Neural progenitor cell (in vitro differentiated cells): ENCODE measurements at regions not wholly inside any gene's neighbourhood (a gene's known extent, or its start where the extent isn't known, plus 50 kb on each side); places are given as distances from the start of the nearest gene placed in this dataset.
"Not testable (repeated sequence)": the region's sequence is repeated elsewhere in the genome, so short reads cannot be mapped to it uniquely, and the experiment has no call there.

Experiments used
- DNase-seq: peaks from one replicate; pipeline ENCODE4 v3.0.0-alpha.2; 2016; ENCODE audit warnings: low spot score
- H2AFZ ChIP-seq: fragments of 200-600 bp; sonication (generic); replicated peaks from 2 replicates; pipeline ENCODE4 v1.6.1; 2016; ENCODE audit warnings: antibody characterized with exemption
- H3F3A ChIP-seq: fragments of 200-600 bp; sonication (generic); 2 replicates; pipeline ENCODE4 v1.6.1; 2016; ENCODE audit warnings: antibody characterized with exemption, low read depth
- H3K27ac ChIP-seq: fragments of 200-600 bp; sonication (generic); 2 replicates; pipeline ENCODE4 v1.5.1; 2016; ENCODE audit warnings: mild to moderate bottlenecking
- H3K27me3 ChIP-seq: fragments of 200-600 bp; sonication (generic); 2 replicates; pipeline ENCODE4 v1.6.1; 2016; ENCODE audit warnings: mild to moderate bottlenecking, moderate library complexity
- H3K36me3 ChIP-seq: fragments of 200-600 bp; sonication (generic); 2 replicates; pipeline ENCODE4 v1.5.1; 2016
- H3K4me1 ChIP-seq: fragments of 200-600 bp; sonication (generic); 2 replicates; pipeline ENCODE4 v1.6.1; 2016; ENCODE audit warnings: mixed run types
- H3K4me2 ChIP-seq: fragments of 200-600 bp; sonication (generic); 2 replicates; pipeline ENCODE4 v1.6.1; 2016
- H3K4me3 ChIP-seq: fragments of 200-600 bp; sonication (generic); 2 replicates; pipeline ENCODE4 v1.5.1; 2016
- H3K79me2 ChIP-seq: fragments of 200-600 bp; sonication (generic); 2 replicates; pipeline ENCODE4 v1.6.1; 2016; ENCODE audit warnings: low read depth
- H3K9ac ChIP-seq: fragments of 200-600 bp; sonication (generic); 2 replicates; pipeline ENCODE4 v1.6.1; 2016
- H3K9me3 ChIP-seq: fragments of 200-600 bp; sonication (generic); 2 replicates; pipeline ENCODE4 v1.5.1; 2016; ENCODE audit warnings: low read depth
- H4K20me1 ChIP-seq: fragments of 200-600 bp; sonication (generic); 2 replicates; pipeline ENCODE4 v1.6.1; 2016; ENCODE audit warnings: low read depth
- H3K27ac Mint-ChIP-seq: 3 replicates; pipeline ENCODE4 v1.8.0; 2021; ENCODE audit warnings: mixed read lengths
- H3K27me3 Mint-ChIP-seq: 2 replicates; pipeline ENCODE4 v1.8.0; 2022; ENCODE audit warnings: low read depth, mild to moderate bottlenecking, inconsistent platforms, moderate library complexity, mixed read lengths; ENCODE audit not compliant: insufficient read depth
- H3K36me3 Mint-ChIP-seq: 3 replicates; pipeline ENCODE4 v1.8.0; 2021; ENCODE audit warnings: mixed read lengths
- H3K4me1 Mint-ChIP-seq: 3 replicates; pipeline ENCODE4 v1.8.0; 2021; ENCODE audit warnings: mixed read lengths
- H3K4me3 Mint-ChIP-seq: 3 replicates; pipeline ENCODE4 v1.8.0; 2021; ENCODE audit warnings: mild to moderate bottlenecking, moderate library complexity, mixed read lengths
- H3K9me3 Mint-ChIP-seq: 3 replicates; pipeline ENCODE4 v1.8.0; 2020; ENCODE audit warnings: mixed read lengths

GRCh38 chr9:41246702-41247101, 57.6 kb upstream of the ZNG1F start:
- H3K27me3 ChIP-seq, H3K4me3 Mint-ChIP-seq, H3K27me3 Mint-ChIP-seq, H3K4me1 ChIP-seq, H3K4me2 ChIP-seq, H4K20me1 ChIP-seq, H3K36me3 Mint-ChIP-seq, H3K9me3 ChIP-seq, H3K9ac ChIP-seq, H3K79me2 ChIP-seq, H3K4me3 ChIP-seq, H3K27ac ChIP-seq, H3K4me1 Mint-ChIP-seq, H3K27ac Mint-ChIP-seq, H3K36me3 ChIP-seq, H3F3A ChIP-seq, H2AFZ ChIP-seq, DNase-seq: not testable (repeated sequence)
- H3K9me3 Mint-ChIP-seq, result peaks cover 34% of the 10 kb centered on the region
